GM18951 (cell line): ENCODE measurements at regions not wholly inside any gene's neighbourhood (a gene's known extent, or its start where the extent isn't known, plus 50 kb on each side); places are given as distances from the start of the nearest gene placed in this dataset.
"Not testable (repeated sequence)": the region's sequence is repeated elsewhere in the genome, so short reads cannot be mapped to it uniquely, and the experiment has no call there.

Experiments used
- POLR2A ChIP-seq: IDR thresholded peaks from 4 replicates; pipeline ENCODE4 v1.6.1; 2011; ENCODE audit warnings: mild to moderate bottlenecking; ENCODE audit not compliant: insufficient read length, insufficient read depth; ENCODE audit errors: extremely low read depth
- in situ Hi-C: fragments of 300-500 bp; cut with MboI; formaldehyde crosslinking; loops from one replicate; pipeline ENCODE4 v1.12.0; 2022; ENCODE audit warnings: low sequenced_read_pairs, mixed read lengths, inconsistent platforms; ENCODE audit not compliant: unreplicated experiment

- no peak for TF ChIP-seq POLR2A
- in situ Hi-C loops: no loop called here
Measured at GRCh38 chr2:16093639-16094529, 153.5 kb downstream of the MYCN start.

GRCh38 chr2:16092861-16093638 is 152.7 kb downstream of the MYCN start:
- TF ChIP-seq POLR2A: no peak
- in situ Hi-C loops: no loop called here

- no peak for TF ChIP-seq POLR2A
- in situ Hi-C loops: no loop called here
Measured at GRCh38 chr2:16091576-16092282, 151.4 kb downstream of the MYCN start.

GRCh38 chr2:16090650-16091575 is 150.6 kb downstream of the MYCN start:
- TF ChIP-seq POLR2A: no peak
- in situ Hi-C loops: no loop called here

GRCh38 chr2:16089491-16089890 is 149.1 kb downstream of the MYCN start:
- in situ Hi-C loops: not testable (repeated sequence)

GRCh38 chr2:16088802-16089112 is 148.4 kb downstream of the MYCN start:
- in situ Hi-C loops: no loop called here
- TF ChIP-seq POLR2A: no peak

- TF ChIP-seq POLR2A: no peak
- in situ Hi-C loops: no loop called here
Measured at GRCh38 chr2:16088035-16088801, 147.9 kb downstream of the MYCN start.

- in situ Hi-C loops: not testable (repeated sequence)
Measured at GRCh38 chr2:16086136-16086535, 145.8 kb downstream of the MYCN start.

GRCh38 chr2:16085073-16085472 is 144.7 kb downstream of the MYCN start:
- in situ Hi-C loops: no loop called here
- no peak for TF ChIP-seq POLR2A

GRCh38 chr2:16084274-16084673 is 143.9 kb downstream of the MYCN start:
- in situ Hi-C loops: no loop called here
- no peak for TF ChIP-seq POLR2A

- no peak for TF ChIP-seq POLR2A
- in situ Hi-C loops: no loop called here
Measured at GRCh38 chr2:16082276-16082675, 141.9 kb downstream of the MYCN start.
